Activated naive CD4-positive, alpha-beta T cell treated with anti-CD3 and anti-CD28 coated beads, Interleukin-2, amount 10 ng/mL, durations not matched to agents 7 days and 5 days (primary cell): ENCODE measurements at regions not wholly inside any gene's neighbourhood (a gene's known extent, or its start where the extent isn't known, plus 50 kb on each side); places are given as distances from the start of the nearest gene placed in this dataset.
"Not testable (repeated sequence)": the region's sequence is repeated elsewhere in the genome, so short reads cannot be mapped to it uniquely, and the experiment has no call there.

Experiments
- CTCF ChIA-PET: fragments of 350-600 bp; sonication (Branson Sonifier 250); formaldehyde crosslinking; loops from one replicate; lab custom pipeline; 2021; ENCODE audit warnings: antibody characterized with exemption; lab: Charles Lee
- DNase-seq: peaks from one replicate; pipeline ENCODE4 v3.0.0-alpha.2; 2020
- H3K27ac Mint-ChIP-seq: one replicate; pipeline ENCODE4 v1.8.0; 2021; ENCODE audit warnings: mild to moderate bottlenecking, moderate library complexity, mixed read lengths
- H3K27me3 Mint-ChIP-seq: one replicate; pipeline ENCODE4 v1.8.0; 2021; ENCODE audit warnings: mild to moderate bottlenecking, mixed read lengths
- H3K36me3 Mint-ChIP-seq: one replicate; pipeline ENCODE4 v1.8.0; 2021; ENCODE audit warnings: mixed read lengths
- H3K4me1 Mint-ChIP-seq: one replicate; pipeline ENCODE4 v1.8.0; 2021; ENCODE audit warnings: mixed read lengths
- H3K4me3 Mint-ChIP-seq: one replicate; pipeline ENCODE4 v1.8.0; 2021; ENCODE audit warnings: mild to moderate bottlenecking, moderate library complexity, mixed read lengths
- H3K9me3 Mint-ChIP-seq: one replicate; pipeline ENCODE4 v1.8.0; 2021; ENCODE audit warnings: mixed read lengths

DNA sequence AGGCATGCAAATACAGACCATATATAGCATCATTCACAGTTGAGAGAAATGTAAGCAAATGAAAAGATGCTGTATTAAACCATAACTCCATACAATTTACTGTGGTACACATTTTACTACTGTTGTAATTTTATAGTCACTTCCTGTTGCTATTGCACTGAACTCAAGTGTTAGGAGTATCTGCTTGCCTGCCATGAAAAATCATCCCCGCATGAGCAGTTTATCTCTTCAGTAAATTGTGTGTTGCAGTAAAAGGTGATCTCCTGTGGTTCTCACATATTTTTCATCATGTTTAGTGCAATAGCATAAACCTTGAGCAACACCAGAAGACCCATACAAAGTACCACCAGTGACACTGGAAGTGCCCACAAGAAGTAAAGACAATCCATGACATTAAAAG is 1153.4 kb downstream of the FAT4 start:
- Mint-ChIP-seq H3K4me3 (no peak overlapping the region), H3K27ac (no peak overlapping the region), H3K27me3 (no peaks in the 10 kb centered on the region), H3K9me3 (peaks cover 2% of the 10 kb centered on the region), H3K4me1 (no peaks in the 10 kb centered on the region), H3K36me3 (no peaks in the 10 kb centered on the region)
- DNase-seq: no peak
- CTCF ChIA-PET: no interaction called here

DNA sequence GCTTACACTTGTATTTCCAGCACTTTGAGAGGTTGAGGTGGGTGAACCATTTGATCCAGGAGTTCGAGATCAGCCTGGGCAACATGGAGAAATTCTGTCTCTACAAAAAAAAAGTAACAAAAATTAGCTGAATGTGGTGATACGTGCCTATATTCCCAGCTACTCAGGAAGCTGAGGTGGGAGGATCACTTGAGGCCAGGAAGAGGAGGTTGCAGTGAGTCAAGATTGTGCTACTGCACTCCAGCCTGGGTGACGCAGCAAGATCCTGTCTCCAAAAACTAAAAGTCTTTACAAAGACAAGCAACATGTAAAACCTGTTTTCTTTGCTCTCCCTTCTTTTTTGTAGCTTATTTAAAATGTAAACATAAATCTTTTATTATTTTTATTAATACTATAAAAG is 1156.1 kb downstream of the FAT4 start:
- H3K4me3 Mint-ChIP-seq: no peak overlapping the region
- H3K36me3 Mint-ChIP-seq: no peaks in the 10 kb centered on the region
- H3K4me1 Mint-ChIP-seq: no peaks in the 10 kb centered on the region
- H3K27ac Mint-ChIP-seq: no peak overlapping the region
- H3K27me3 Mint-ChIP-seq: no peaks in the 10 kb centered on the region
- DNase-seq: no peak
- H3K9me3 Mint-ChIP-seq: peaks cover 5% of the 10 kb centered on the region
- CTCF ChIA-PET: no interaction called here

DNA sequence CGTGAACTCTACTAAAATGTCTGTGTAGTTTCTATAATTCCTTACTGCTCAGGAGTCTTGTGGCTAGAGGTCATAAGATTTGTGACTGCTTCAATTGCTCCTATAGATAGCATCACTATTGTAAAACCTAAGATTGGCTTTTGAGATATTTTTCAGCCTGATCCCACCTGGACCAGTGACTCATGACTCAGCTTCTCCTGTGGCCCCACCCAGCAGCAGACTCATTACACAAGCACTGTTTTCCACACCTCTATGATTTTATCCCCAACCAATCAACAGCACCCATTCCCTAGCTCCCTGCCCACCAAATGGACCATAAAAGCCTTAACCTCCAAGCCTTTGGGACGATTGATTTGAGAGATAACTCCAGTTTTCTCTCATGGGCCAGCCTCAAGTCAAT is 1157.0 kb upstream of the INTU start:
- Mint-ChIP-seq H3K27me3 (no peaks in the 10 kb centered on the region), H3K9me3 (peaks cover 9% of the 10 kb centered on the region), H3K27ac (no peak overlapping the region), H3K4me3 (no peak overlapping the region), H3K36me3 (no peaks in the 10 kb centered on the region), H3K4me1 (no peaks in the 10 kb centered on the region)
- CTCF ChIA-PET: no interaction called here
- no peak for DNase-seq

DNA sequence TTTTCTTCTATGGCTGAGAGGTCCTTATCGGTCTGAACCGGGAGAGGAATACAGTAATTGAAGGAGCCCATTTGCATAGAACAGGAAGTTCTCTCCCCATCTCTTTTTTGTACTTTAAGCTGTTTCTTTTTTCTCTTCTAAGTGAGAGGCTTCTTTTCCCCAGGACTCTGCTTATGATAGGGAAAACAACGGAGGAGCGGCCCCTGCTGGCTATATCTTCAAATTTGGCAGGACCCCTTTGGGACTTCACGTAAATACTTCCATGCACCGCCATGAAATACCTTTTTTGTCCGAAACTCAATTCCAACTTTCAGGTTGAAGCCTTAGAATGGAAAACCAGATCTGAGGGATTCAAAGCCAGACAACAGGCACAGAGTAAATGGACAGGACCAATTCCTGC is 1153.0 kb upstream of the INTU start:
- CTCF ChIA-PET: no interaction called here
- no peak overlapping the region for H3K4me3 Mint-ChIP-seq
- peaks cover 9% of the 10 kb centered on the region for H3K9me3 Mint-ChIP-seq
- H3K36me3 Mint-ChIP-seq: no peaks in the 10 kb centered on the region
- H3K4me1 Mint-ChIP-seq: no peaks in the 10 kb centered on the region
- H3K27ac Mint-ChIP-seq: no peak overlapping the region
- DNase-seq: no peak
- H3K27me3 Mint-ChIP-seq: no peaks in the 10 kb centered on the region

DNA sequence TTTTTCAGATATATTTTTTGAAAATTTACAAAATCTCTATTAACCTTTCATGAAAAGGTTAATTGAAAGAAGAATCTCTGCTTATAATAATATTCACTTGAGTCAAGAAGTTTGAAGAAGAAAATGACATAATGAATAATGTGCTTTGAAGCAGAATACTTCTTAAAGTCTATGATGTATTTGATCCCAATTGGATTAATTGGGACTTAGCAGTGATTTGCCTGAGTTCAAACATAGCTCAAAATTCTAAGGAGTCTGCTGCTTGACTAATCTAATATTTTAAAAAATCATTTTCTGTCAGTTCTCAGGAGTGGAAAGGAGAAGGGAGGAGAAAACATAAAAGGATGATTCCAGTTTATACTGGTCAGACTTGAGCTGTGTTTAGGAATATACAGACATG is 1150.4 kb upstream of the INTU start:
- H3K27me3 Mint-ChIP-seq: no peaks in the 10 kb centered on the region
- CTCF ChIA-PET: no interaction called here
- H3K27ac Mint-ChIP-seq: no peak overlapping the region
- DNase-seq: no peak
- no peak overlapping the region for H3K4me3 Mint-ChIP-seq
- peaks cover 4% of the 10 kb centered on the region for H3K9me3 Mint-ChIP-seq
- no peaks in the 10 kb centered on the region for H3K4me1 Mint-ChIP-seq
- H3K36me3 Mint-ChIP-seq: no peaks in the 10 kb centered on the region

DNA sequence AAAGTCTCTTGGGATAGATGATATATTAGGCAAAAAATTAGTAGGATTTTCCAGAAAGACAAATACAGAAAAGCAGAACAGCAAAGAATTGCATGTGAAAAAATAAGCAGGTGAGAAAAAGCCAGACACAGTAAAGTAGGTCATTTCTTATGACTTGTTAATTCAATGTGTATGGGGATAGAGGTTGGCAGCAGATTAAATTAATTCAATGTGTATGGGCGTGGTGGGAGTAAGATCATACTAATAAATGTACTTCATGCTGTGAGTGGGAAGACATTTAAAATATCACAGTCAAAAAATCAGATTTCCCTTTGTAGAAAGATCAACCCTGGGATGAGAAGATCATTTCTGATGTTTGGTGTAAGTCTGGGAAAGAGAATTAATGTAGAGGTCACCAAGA is 1146.4 kb upstream of the INTU start:
- H3K36me3 Mint-ChIP-seq: no peaks in the 10 kb centered on the region
- no peak overlapping the region for H3K4me3 Mint-ChIP-seq
- no peaks in the 10 kb centered on the region for H3K27me3 Mint-ChIP-seq
- H3K27ac Mint-ChIP-seq: no peak overlapping the region
- H3K4me1 Mint-ChIP-seq: no peaks in the 10 kb centered on the region
- no peak for DNase-seq
- no peaks in the 10 kb centered on the region for H3K9me3 Mint-ChIP-seq
- CTCF ChIA-PET: no interaction called here

DNA sequence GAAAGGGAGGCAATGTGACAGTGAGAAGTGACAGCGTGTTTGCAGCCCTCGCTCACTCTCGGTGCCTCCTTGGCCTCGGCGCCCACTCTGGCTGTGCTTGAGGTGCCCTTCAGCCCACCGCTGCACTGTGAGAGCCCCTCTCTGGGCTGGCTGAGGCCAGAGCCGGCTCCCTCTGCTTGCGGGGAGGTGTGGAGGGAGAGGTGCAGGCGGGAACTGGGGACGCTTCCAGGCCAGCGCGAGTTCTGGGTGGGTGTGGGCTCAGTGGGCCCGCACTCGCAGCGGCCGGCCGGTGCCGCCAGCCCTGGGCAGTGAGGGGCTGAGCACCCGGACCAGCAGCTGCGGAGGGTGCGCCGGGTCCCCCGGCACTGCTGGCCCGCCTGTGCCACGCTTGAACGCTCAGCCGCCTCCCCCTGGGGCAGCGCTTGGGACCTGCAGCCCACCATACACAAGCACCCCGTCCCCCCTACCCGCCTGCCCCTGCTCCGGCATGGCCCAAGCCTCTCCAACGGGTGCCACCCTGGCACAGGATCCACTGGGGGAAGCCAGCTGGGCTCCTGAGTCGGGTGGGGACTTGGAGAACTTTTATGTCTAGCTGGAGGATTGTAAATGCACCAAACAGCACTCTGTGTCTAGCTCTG is 1142.8 kb upstream of the INTU start:
- no peaks in the 10 kb centered on the region for H3K9me3 Mint-ChIP-seq
- no peaks in the 10 kb centered on the region for H3K27me3 Mint-ChIP-seq
- H3K4me3 Mint-ChIP-seq: no peak overlapping the region
- H3K4me1 Mint-ChIP-seq: no peaks in the 10 kb centered on the region
- H3K36me3 Mint-ChIP-seq: no peaks in the 10 kb centered on the region
- DNase-seq: no peak
- CTCF ChIA-PET: no interaction called here
- H3K27ac Mint-ChIP-seq: no peak overlapping the region

DNA sequence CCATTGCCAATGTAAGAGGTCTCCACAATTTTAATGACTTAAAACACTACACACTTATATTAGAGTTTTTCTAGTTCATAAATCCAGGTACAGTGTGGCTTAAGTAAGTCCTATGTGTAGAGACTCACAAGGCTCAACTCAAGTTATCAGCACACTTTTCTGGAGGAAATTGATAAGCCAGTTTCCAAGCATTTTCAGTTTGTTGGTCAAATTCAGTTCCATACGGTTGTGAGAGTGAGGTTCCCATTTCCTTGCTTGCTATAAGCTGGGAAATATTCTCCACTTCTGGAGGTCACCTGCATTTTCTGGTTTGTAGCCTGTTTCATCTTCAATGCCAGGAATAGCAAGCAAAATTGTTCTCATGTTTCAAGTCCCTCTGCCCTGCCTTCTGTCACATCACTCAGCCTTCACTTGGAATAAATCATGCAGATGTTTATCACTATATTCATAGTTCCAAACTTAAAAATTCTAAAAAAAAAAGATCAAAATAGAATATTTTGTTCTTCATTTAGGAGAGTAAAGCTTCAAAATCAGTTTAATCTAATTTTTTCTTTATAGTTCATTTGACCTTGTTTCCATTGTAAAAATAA is 1137.5 kb upstream of the INTU start:
- H3K27me3 Mint-ChIP-seq: no peaks in the 10 kb centered on the region
- DNase-seq: no peak
- H3K4me3 Mint-ChIP-seq: no peak overlapping the region
- H3K9me3 Mint-ChIP-seq: peaks cover 4% of the 10 kb centered on the region
- CTCF ChIA-PET: no interaction called here
- H3K4me1 Mint-ChIP-seq: no peaks in the 10 kb centered on the region
- no peaks in the 10 kb centered on the region for H3K36me3 Mint-ChIP-seq
- no peak overlapping the region for H3K27ac Mint-ChIP-seq

DNA sequence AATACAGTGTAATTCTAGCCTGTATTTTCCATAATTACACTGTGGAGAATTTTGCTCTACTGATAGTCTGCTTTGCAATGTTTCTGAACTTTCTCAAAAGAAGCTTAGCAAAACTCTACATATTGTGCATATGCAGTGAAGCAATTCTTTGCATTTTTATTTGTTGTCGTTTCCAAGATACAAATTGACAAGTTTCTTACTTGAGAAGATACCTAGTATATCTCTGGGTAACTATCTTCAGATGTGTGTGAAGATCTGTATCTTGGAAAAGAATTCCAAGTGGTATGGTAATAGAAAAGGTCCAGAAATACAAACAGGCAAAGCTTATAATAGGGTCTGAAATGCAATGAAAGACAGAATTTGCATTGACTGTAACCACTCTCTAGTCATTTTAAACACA is 1119.8 kb upstream of the INTU start:
- no peak overlapping the region for H3K4me3 Mint-ChIP-seq
- H3K9me3 Mint-ChIP-seq: no peaks in the 10 kb centered on the region
- no peaks in the 10 kb centered on the region for H3K36me3 Mint-ChIP-seq
- no peak overlapping the region for H3K27ac Mint-ChIP-seq
- no peaks in the 10 kb centered on the region for H3K4me1 Mint-ChIP-seq
- H3K27me3 Mint-ChIP-seq: no peaks in the 10 kb centered on the region
- CTCF ChIA-PET: no interaction called here
- no peak for DNase-seq

DNA sequence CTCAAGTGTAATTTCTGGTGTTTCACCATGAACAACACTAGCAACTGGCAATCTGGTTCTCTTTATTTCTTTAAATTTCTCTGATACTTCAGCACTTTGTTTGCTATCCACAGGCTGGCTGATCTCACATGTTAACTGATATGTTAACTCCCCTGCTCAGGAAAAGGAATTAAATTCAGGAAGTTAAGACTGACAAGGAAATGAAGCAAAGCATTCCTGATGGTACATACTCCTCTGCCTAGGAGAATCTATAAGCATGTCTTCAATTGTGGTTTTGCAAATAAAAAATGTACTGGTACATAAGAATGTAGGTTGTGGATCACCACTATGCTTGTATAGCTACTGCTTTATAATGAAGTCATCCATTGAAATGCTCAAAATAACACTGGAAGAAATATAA is 1119.2 kb upstream of the INTU start:
- no peaks in the 10 kb centered on the region for H3K9me3 Mint-ChIP-seq
- H3K27me3 Mint-ChIP-seq: no peaks in the 10 kb centered on the region
- no peaks in the 10 kb centered on the region for H3K4me1 Mint-ChIP-seq
- CTCF ChIA-PET: no interaction called here
- no peak overlapping the region for H3K4me3 Mint-ChIP-seq
- H3K27ac Mint-ChIP-seq: no peak overlapping the region
- H3K36me3 Mint-ChIP-seq: no peaks in the 10 kb centered on the region
- no peak for DNase-seq

DNA sequence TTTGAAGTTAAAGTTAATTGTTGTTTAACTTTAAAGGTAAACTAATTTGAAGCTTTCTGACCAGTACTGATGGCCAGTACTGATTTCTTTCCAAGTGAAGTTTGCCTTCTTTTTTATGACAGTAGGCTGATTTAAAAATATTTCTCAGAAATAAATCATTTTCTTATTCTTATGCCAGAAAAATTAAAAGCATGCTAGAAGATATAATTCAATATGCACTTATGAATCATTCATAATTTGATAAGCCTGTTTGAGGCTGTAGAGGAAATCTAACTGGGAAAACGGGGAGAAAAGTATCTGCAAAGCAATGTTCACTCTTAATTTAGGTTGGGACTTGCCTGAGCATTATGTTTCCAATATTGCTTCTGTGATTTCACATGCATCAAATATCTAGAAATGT is 1112.0 kb upstream of the INTU start:
- no peaks in the 10 kb centered on the region for H3K4me1 Mint-ChIP-seq
- no peaks in the 10 kb centered on the region for H3K27me3 Mint-ChIP-seq
- H3K27ac Mint-ChIP-seq: no peak overlapping the region
- no peak for DNase-seq
- H3K4me3 Mint-ChIP-seq: no peak overlapping the region
- peaks cover 7% of the 10 kb centered on the region for H3K9me3 Mint-ChIP-seq
- no peaks in the 10 kb centered on the region for H3K36me3 Mint-ChIP-seq
- CTCF ChIA-PET: no interaction called here

DNA sequence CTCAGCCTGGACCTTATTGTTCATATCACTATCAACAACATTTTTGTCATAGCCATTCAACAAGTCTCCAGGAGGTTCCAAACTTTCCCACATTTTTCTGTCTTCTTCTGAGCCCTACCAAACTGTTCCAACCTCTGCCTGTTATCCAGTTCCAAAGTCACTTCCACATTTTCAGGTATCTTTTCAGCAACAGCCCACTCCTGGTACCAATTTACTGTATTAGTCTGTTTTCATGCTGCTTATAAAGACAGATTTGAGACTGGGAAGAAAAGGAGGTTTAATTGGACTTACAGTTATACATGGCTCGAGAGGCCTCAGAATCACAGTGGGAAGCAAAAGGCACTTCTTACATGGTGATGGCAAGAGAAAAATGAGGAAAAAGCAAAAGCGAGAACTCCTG is 1107.4 kb upstream of the INTU start:
- CTCF ChIA-PET, H3K4me3 Mint-ChIP-seq, H3K27ac Mint-ChIP-seq, H3K36me3 Mint-ChIP-seq, H3K27me3 Mint-ChIP-seq, DNase-seq, H3K9me3 Mint-ChIP-seq, H3K4me1 Mint-ChIP-seq: not testable (repeated sequence)

DNA sequence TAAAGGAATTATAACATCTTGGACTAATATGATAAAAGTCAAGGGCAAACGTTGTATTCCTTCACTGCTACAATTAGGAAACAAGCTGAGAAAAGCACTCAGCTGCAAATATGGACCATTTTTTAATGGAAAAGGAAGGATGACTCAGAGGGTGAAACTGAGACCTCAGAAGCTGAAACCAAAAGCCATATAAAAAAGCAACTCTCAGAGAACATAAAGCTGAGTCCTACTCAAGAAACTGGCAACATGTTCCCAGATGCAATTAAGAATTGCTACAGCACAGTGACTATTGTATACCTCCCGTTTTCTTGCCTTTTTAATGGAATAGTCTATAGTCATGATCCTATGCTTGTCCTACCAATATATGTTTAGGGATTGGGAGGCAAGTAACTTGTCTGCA is 1106.4 kb upstream of the INTU start:
- H3K4me1 Mint-ChIP-seq: no peaks in the 10 kb centered on the region
- no peak overlapping the region for H3K27ac Mint-ChIP-seq
- H3K9me3 Mint-ChIP-seq: peaks cover 10% of the 10 kb centered on the region
- DNase-seq: no peak
- no peaks in the 10 kb centered on the region for H3K27me3 Mint-ChIP-seq
- no peaks in the 10 kb centered on the region for H3K36me3 Mint-ChIP-seq
- CTCF ChIA-PET: no interaction called here
- H3K4me3 Mint-ChIP-seq: no peak overlapping the region

DNA sequence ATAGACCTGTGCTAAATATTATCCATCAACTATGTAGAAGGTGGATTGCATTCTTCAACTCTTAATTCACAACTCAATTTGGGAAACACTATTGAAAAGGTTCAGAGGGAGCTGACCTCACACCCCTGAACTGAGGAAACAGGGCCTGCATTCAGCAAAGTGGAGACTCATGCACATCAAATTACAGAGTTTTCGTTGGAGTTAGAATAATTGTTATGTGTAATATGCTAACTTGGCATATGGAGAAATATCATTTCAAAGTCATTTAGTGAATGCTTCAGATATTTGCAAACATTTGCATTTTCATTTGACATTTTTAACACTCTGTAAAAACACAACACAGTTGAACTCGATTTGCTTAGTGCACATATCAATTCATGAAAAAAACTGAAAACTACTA is 1102.8 kb upstream of the INTU start:
- no peaks in the 10 kb centered on the region for H3K36me3 Mint-ChIP-seq
- no peak for DNase-seq
- CTCF ChIA-PET: no interaction called here
- no peaks in the 10 kb centered on the region for H3K27me3 Mint-ChIP-seq
- no peaks in the 10 kb centered on the region for H3K4me1 Mint-ChIP-seq
- peaks cover 6% of the 10 kb centered on the region for H3K9me3 Mint-ChIP-seq
- H3K27ac Mint-ChIP-seq: no peak overlapping the region
- H3K4me3 Mint-ChIP-seq: no peak overlapping the region

DNA sequence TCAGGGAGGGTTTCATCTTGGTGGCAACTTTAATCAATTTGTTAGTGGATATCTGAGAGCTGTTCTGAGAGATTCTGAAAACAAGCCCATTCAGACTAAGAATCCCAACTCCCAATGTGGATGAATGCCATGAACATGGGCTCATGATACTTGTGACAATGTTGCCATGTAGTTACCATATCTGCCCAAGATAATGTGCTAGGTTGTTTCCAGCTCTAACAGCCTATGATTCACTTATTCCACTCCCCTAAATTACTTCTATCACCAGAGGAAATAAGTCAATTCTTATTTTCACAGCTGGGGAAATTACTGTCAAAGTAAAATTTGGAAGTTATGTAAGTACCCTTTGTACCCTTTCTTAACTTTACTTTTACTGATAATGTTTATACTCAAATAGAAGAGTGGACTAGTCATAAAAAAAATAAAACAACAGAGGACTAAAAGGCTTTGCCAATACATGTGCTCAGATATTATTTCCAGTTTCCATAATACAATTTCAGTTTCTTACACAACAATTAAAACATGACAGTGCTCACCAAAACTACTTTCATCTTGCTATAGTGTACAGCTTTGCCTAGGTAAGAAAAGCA is 1101.7 kb upstream of the INTU start:
- CTCF ChIA-PET: no interaction called here
- Mint-ChIP-seq H3K27ac (no peak overlapping the region), H3K9me3 (peaks cover 5% of the 10 kb centered on the region), H3K4me1 (no peaks in the 10 kb centered on the region), H3K27me3 (no peaks in the 10 kb centered on the region), H3K4me3 (no peak overlapping the region), H3K36me3 (no peaks in the 10 kb centered on the region)
- no peak for DNase-seq
